OCI-LY3 (cell line): ENCODE measurements at regions not wholly inside any gene's neighbourhood (a gene's known extent, or its start where the extent isn't known, plus 50 kb on each side); places are given as distances from the start of the nearest gene placed in this dataset.

Source experiments
- CTCF ChIP-seq: fragments of 200-600, 300-600 bp; sonication (generic); IDR thresholded peaks from 2 replicates; pipeline ENCODE4 v1.5.1; 2014; ENCODE audit warnings: antibody characterized with exemption, low read length, low read depth
- EZH2phosphoT487 ChIP-seq: fragments of 200-600 bp; shearing (Covaris generic); IDR thresholded peaks from 2 replicates; pipeline ENCODE4 v1.6.1; 2018; ENCODE audit warnings: antibody characterized with exemption, mixed run types, low read depth

GRCh38 chr10:108252771-108253170 lies 1088.3 kb upstream of the SORCS1 start:
- no peak for TF ChIP-seq CTCF
- no peak for TF ChIP-seq EZH2phosphoT487
